ENCODE measurements at regions not wholly inside any gene's neighbourhood (a gene's known extent, or its start where the extent isn't known, plus 50 kb on each side); places are given as distances from the start of the nearest gene placed in this dataset.

- TF ChIP-seq SIN3A (IDR thresholded peaks at IDR 0.05; ENCODE audit: borderline replicate concordance, insufficient read depth, low read length) (peak; percentile 42; the same call in 1 of the 2 replicates), REST (IDR thresholded peaks at IDR 0.05; ENCODE audit: insufficient read depth in 1 of 2, low read depth in 2 of 2, low read length in 2 of 2) (no peak), FOXP2 (optimal IDR thresholded peaks at IDR 0.05; ENCODE audit: borderline replicate concordance, extremely low read depth, extremely low read length, insufficient read depth) (peak; percentile 100)
These were observed 165.0 kb upstream of the ZNF462 start for GRCh38 chr9:106697750-106698502.

- TF ChIP-seq TAF1 (IDR thresholded peaks at IDR 0.05; ENCODE audit: borderline replicate concordance, insufficient read depth, low read length) (no peak), SIN3A (IDR thresholded peaks at IDR 0.05; ENCODE audit: borderline replicate concordance, insufficient read depth, low read length) (no peak)
These were observed 162.3 kb upstream of the ZNF462 start for GRCh38 chr9:106700676-106701075.

- TF ChIP-seq SIN3A (IDR thresholded peaks at IDR 0.05; ENCODE audit: borderline replicate concordance, insufficient read depth, low read length), result no peak
- TF ChIP-seq POLR2AphosphoS5 (IDR thresholded peaks at IDR 0.05; ENCODE audit: low read depth, low read length), result no peak
These were observed 161.4 kb upstream of the ZNF462 start for GRCh38 chr9:106701611-106702010.

- TF ChIP-seq REST (IDR thresholded peaks at IDR 0.05; ENCODE audit: insufficient read depth in 1 of 2, low read depth in 2 of 2, low read length in 2 of 2) (no peak), TAF1 (IDR thresholded peaks at IDR 0.05; ENCODE audit: borderline replicate concordance, insufficient read depth, low read length) (no peak), POLR2AphosphoS5 (IDR thresholded peaks at IDR 0.05; ENCODE audit: low read depth, low read length) (no peak), FOXP2 (optimal IDR thresholded peaks at IDR 0.05; ENCODE audit: borderline replicate concordance, extremely low read depth, extremely low read length, insufficient read depth) (no peak), SIN3A (IDR thresholded peaks at IDR 0.05; ENCODE audit: borderline replicate concordance, insufficient read depth, low read length) (no peak)
These were observed 158.8 kb upstream of the ZNF462 start for GRCh38 chr9:106704056-106704615.

- TF ChIP-seq TAF1 (IDR thresholded peaks at IDR 0.05; ENCODE audit: borderline replicate concordance, insufficient read depth, low read length) (no peak), REST (IDR thresholded peaks at IDR 0.05; ENCODE audit: insufficient read depth in 1 of 2, low read depth in 2 of 2, low read length in 2 of 2) (no peak), SIN3A (IDR thresholded peaks at IDR 0.05; ENCODE audit: borderline replicate concordance, insufficient read depth, low read length) (no peak), FOXP2 (optimal IDR thresholded peaks at IDR 0.05; ENCODE audit: borderline replicate concordance, extremely low read depth, extremely low read length, insufficient read depth) (no peak)
These were observed 155.7 kb upstream of the ZNF462 start for GRCh38 chr9:106707291-106707690.

- TF ChIP-seq SIN3A (IDR thresholded peaks at IDR 0.05; ENCODE audit: borderline replicate concordance, insufficient read depth, low read length) (no peak), POLR2AphosphoS5 (IDR thresholded peaks at IDR 0.05; ENCODE audit: low read depth, low read length) (no peak), FOXP2 (optimal IDR thresholded peaks at IDR 0.05; ENCODE audit: borderline replicate concordance, extremely low read depth, extremely low read length, insufficient read depth) (no peak), TAF1 (IDR thresholded peaks at IDR 0.05; ENCODE audit: borderline replicate concordance, insufficient read depth, low read length) (no peak), REST (IDR thresholded peaks at IDR 0.05; ENCODE audit: insufficient read depth in 1 of 2, low read depth in 2 of 2, low read length in 2 of 2) (no peak)
These were observed 155.1 kb upstream of the ZNF462 start for GRCh38 chr9:106707738-106708474.

Data from PFSK-1 (cell line).